Stimulated activated CD8-positive, alpha-beta memory T cell treated with anti-CD3 and anti-CD28 coated beads, Interleukin-15, amount 100 ng/mL, for 48 hours (primary cell): ENCODE measurements at regions not wholly inside any gene's neighbourhood (a gene's known extent, or its start where the extent isn't known, plus 50 kb on each side); places are given as distances from the start of the nearest gene placed in this dataset.

Experiments
- DNase-seq, 2 donors: peaks; one replicate each; pipeline ENCODE4 v3.0.0-alpha.2; 2020; ENCODE audit warnings: low read depth in 2 of 2

- no peak for DNase-seq
These were observed 80.6 kb upstream of the PAK5 start for GRCh38 chr20:9919271-9920014.

DNA sequence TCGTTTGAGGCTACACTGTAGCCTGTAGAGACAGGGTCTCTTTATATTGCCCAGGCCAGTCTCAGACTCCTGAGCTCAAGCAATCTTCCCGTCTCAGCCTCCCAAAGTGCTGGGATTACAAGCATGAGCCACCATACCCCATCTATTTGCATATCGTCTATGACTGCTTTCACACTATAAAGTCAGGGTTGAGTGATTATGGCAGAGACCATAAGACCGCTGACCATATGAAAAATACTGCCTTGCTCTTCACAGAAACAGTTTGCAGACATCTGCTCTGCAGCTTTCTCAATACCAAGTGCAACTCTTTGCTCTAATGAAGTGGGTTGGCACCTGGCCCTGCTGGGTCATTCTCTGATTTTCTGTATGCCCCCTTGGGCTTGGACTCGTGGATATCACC lies 79.5 kb upstream of the PAK5 start:
- DNase-seq, result no peak

- no peak for DNase-seq
These were observed 77.9 kb upstream of the PAK5 start for GRCh38 chr20:9916761-9917160.

GRCh38 chr20:9912858-9913434 lies 74.1 kb upstream of the PAK5 start:
- DNase-seq, result no peak

DNA sequence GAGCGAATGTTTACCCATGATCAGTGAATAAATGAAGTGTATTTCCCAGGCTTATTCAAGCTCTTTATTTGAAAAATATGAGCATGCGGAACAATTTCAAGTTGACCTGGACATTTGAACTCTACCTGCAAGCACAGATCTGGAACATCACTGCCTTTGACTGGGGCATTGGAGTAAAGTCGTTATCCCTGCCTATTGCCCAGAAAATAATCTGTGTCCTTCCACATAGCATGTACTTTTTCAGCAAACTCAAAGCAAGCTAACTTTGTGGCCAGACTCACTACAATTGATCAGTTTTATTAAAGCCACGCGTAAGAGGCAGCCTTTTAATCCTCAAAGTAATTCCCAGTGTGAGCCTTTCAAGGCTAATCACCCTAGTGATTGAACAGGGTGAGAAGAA lies 73.4 kb upstream of the PAK5 start:
- no peak for DNase-seq

GRCh38 chr20:9911519-9911918 lies 72.6 kb upstream of the PAK5 start:
- DNase-seq, result no peak

GRCh38 chr20:9909167-9909566 lies 70.3 kb upstream of the PAK5 start:
- no peak for DNase-seq

GRCh38 chr20:9903048-9903655 lies 64.3 kb upstream of the PAK5 start:
- no peak for DNase-seq

DNA sequence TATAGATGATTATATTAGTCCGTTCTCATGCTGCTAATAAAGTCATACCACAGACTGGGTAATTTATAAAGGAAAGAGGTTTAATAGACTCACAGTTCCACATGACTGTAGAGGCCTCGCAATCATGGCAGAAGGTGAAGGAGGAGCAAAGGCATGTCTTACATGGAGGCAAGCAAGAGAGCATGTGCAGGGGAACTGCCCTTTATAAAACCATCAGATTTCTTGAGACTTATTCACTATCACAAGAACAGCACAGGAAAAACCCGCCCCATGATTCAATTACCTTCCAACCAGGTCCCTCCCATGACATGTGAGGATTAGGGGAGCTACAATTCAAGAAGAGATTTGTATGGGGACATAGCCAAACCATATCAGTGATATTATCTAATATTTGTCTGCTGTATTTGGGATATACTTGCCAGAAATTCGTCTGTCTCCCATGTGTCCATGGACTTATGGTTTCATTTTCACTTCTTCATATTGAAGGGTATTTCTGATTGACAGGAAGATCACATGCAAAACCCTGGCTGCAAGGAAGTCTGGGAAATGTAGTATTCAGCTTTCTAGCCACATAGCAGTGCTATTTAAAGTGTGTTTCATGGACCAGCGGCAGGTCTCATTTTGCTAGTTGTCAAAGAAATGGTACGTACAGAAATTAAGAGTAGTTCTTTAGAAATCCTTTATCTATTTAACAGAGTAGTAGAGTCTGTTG lies 50.5 kb upstream of the PAK5 start:
- no peak for DNase-seq
